HEK293 (cell line): ENCODE measurements at regions not wholly inside any gene's neighbourhood (a gene's known extent, or its start where the extent isn't known, plus 50 kb on each side); places are given as distances from the start of the nearest gene placed in this dataset.

Experiments used
- CTCF ChIA-PET: fragments of 350-600 bp; formaldehyde crosslinking; extraction: SDS; loops from one replicate; lab custom pipeline; 2021; ENCODE audit warnings: antibody characterized with exemption; lab: Yijun Ruan, JAX
- POLR2A ChIA-PET: fragments of 300-600 bp; formaldehyde crosslinking; extraction: SDS; loops from one replicate; lab custom pipeline; 2020; ENCODE audit warnings: antibody characterized with exemption, inconsistent platforms; lab: Yijun Ruan, JAX
- H3K27ac ChIP-seq: fragments of 200-500 bp; sonication (Bioruptor generic); 2 replicates; pipeline ENCODE4 v1.5.1; 2014; ENCODE audit warnings: low read depth, low read length, control low read depth, inconsistent platforms; ENCODE audit errors: extremely low read depth
- H3K36me3 ChIP-seq, 2 experiments: fragments of 200-500 bp in 1 of 2; sonication (Bioruptor generic) in 1 of 2; 1 replicate in 1 of 2; 2 replicates in 1 of 2; pipeline ENCODE4 v1.5.1; 2014 to 2017; ENCODE audit warnings: inconsistent platforms in 2 of 2, low read length in 2 of 2; ENCODE audit not compliant: control insufficient read depth in 2 of 2, insufficient read depth in 1 of 2
- H3K4me1 ChIP-seq: fragments of 200-500 bp; sonication (Bioruptor generic); 2 replicates; pipeline ENCODE4 v1.5.1; 2014; ENCODE audit warnings: mild to moderate bottlenecking, low read length, inconsistent platforms; ENCODE audit not compliant: control insufficient read depth, insufficient read depth
- H3K4me3 ChIP-seq: 2 replicates; pipeline ENCODE4 v1.5.1; 2011; ENCODE audit warnings: low read depth, mild to moderate bottlenecking, control low read depth, low read length, moderate library complexity
- H3K9me3 ChIP-seq: fragments of 200-500 bp; sonication (Bioruptor generic); 2 replicates; pipeline ENCODE4 v1.5.1; 2014; ENCODE audit warnings: low read depth, low read length, inconsistent platforms; ENCODE audit not compliant: control insufficient read depth, insufficient read depth
- GLI2 ChIP-seq: fragments of 450-650 bp; formaldehyde crosslinking; IDR thresholded peaks from 2 replicates; pipeline ENCODE4; 2017; ENCODE audit warnings: missing biosample characterization, missing genetic modification characterization, low read depth, borderline replicate concordance
- GLIS1 ChIP-seq: fragments of 450-650 bp; formaldehyde crosslinking; IDR thresholded peaks from 2 replicates; pipeline ENCODE4 v1.5.1; 2016; ENCODE audit warnings: missing biosample characterization, missing genetic modification characterization
- HOXC10 ChIP-seq: sonication (generic); formaldehyde crosslinking; IDR thresholded peaks from 2 replicates; pipeline ENCODE4 v1.8.1; 2023; ENCODE audit warnings: mild to moderate bottlenecking, missing genetic modification reagents
- IKZF3 ChIP-seq: fragments of 450-650 bp; IDR thresholded peaks from 2 replicates; pipeline ENCODE4 v1.5.0; 2018; ENCODE audit warnings: missing biosample characterization, mild to moderate bottlenecking, missing genetic modification characterization, moderate library complexity
- OVOL3 ChIP-seq: fragments of 450-650 bp; formaldehyde crosslinking; IDR thresholded peaks from 2 replicates; pipeline ENCODE4 v1.5.1; 2016; ENCODE audit warnings: missing biosample characterization, missing genetic modification characterization
- ZBTB17 ChIP-seq: fragments of 450-650 bp; formaldehyde crosslinking; IDR thresholded peaks from 2 replicates; pipeline ENCODE4 v1.5.1; 2016; ENCODE audit warnings: missing biosample characterization, missing genetic modification characterization
- ZBTB49 ChIP-seq: fragments of 450-650 bp; formaldehyde crosslinking; IDR thresholded peaks from 2 replicates; pipeline ENCODE4 v1.5.1; 2016; ENCODE audit warnings: missing biosample characterization, missing genetic modification characterization, low read depth
- ZNF2 ChIP-seq: fragments of 450-650 bp; formaldehyde crosslinking; IDR thresholded peaks from 2 replicates; pipeline ENCODE4 v1.5.1; 2016; ENCODE audit warnings: missing biosample characterization, missing genetic modification characterization
- ZNF214 ChIP-seq: fragments of 450-650 bp; formaldehyde crosslinking; IDR thresholded peaks from 2 replicates; pipeline ENCODE4 v1.5.1; 2017; ENCODE audit warnings: missing biosample characterization, mild to moderate bottlenecking, missing genetic modification characterization, borderline replicate concordance
- ZNF223 ChIP-seq: fragments of 450-650 bp; formaldehyde crosslinking; IDR thresholded peaks from 2 replicates; pipeline ENCODE4 v1.5.1; 2016; ENCODE audit warnings: missing biosample characterization, missing genetic modification characterization
- ZNF280C ChIP-seq: fragments of 450-650 bp; formaldehyde crosslinking; IDR thresholded peaks from 2 replicates; pipeline ENCODE4 v1.5.1; 2016; ENCODE audit warnings: missing biosample characterization, missing genetic modification characterization
- ZNF350 ChIP-seq: fragments of 450-650 bp; formaldehyde crosslinking; IDR thresholded peaks from 2 replicates; pipeline ENCODE4 v1.5.0; 2017; ENCODE audit warnings: missing biosample characterization, mild to moderate bottlenecking, missing genetic modification characterization
- ZNF366 ChIP-seq: fragments of 450-650 bp; formaldehyde crosslinking; conservative IDR thresholded peaks from 2 replicates; pipeline ENCODE4 v1.5.1; 2016; ENCODE audit warnings: missing biosample characterization, missing genetic modification characterization
- ZNF398 ChIP-seq: fragments of 450-650 bp; formaldehyde crosslinking; IDR thresholded peaks from 2 replicates; pipeline ENCODE4 v1.5.1; 2017; ENCODE audit warnings: missing biosample characterization, missing genetic modification characterization
- ZNF404 ChIP-seq: fragments of 450-650 bp; formaldehyde crosslinking; IDR thresholded peaks from 2 replicates; pipeline ENCODE4 v1.5.1; 2017; ENCODE audit warnings: missing biosample characterization, missing genetic modification characterization
- ZNF423 ChIP-seq: fragments of 450-650 bp; formaldehyde crosslinking; IDR thresholded peaks from 2 replicates; pipeline ENCODE4 v1.5.1; 2016; ENCODE audit warnings: missing biosample characterization, missing genetic modification characterization
- ZNF426 ChIP-seq: fragments of 450-650 bp; formaldehyde crosslinking; IDR thresholded peaks from 2 replicates; pipeline ENCODE4 v1.5.1; 2017; ENCODE audit warnings: missing biosample characterization, missing genetic modification characterization, mild to moderate bottlenecking, inconsistent platforms, moderate library complexity
- ZNF449 ChIP-seq: fragments of 450-650 bp; formaldehyde crosslinking; IDR thresholded peaks from 2 replicates; pipeline ENCODE4 v1.5.1; 2017; ENCODE audit warnings: missing biosample characterization, mild to moderate bottlenecking, missing genetic modification characterization, moderate library complexity
- ZNF521 ChIP-seq: fragments of 450-650 bp; formaldehyde crosslinking; IDR thresholded peaks from 2 replicates; pipeline ENCODE4 v1.5.1; 2017; ENCODE audit warnings: missing biosample characterization, mild to moderate bottlenecking, missing genetic modification characterization
- ZNF544 ChIP-seq: fragments of 450-650 bp; formaldehyde crosslinking; IDR thresholded peaks from 2 replicates; pipeline ENCODE4 v1.5.0; 2017; ENCODE audit warnings: missing biosample characterization, missing genetic modification characterization
- ZNF549 ChIP-seq: fragments of 450-650 bp; IDR thresholded peaks from 2 replicates; pipeline ENCODE4 v1.5.1; 2018; ENCODE audit warnings: missing biosample characterization, missing genetic modification characterization, mild to moderate bottlenecking, inconsistent platforms, moderate library complexity
- ZNF571 ChIP-seq: fragments of 450-650 bp; formaldehyde crosslinking; IDR thresholded peaks from 2 replicates; pipeline ENCODE4 v1.5.0; 2017; ENCODE audit warnings: missing biosample characterization, missing genetic modification characterization
- ZNF600 ChIP-seq: fragments of 450-650 bp; formaldehyde crosslinking; IDR thresholded peaks from 2 replicates; pipeline ENCODE4 v1.5.1; 2016; ENCODE audit warnings: missing biosample characterization, missing genetic modification characterization
- ZNF843 ChIP-seq: fragments of 450-650 bp; formaldehyde crosslinking; IDR thresholded peaks from 2 replicates; pipeline ENCODE4 v1.5.1; 2016; ENCODE audit warnings: missing biosample characterization, missing genetic modification characterization
- ZSCAN5A ChIP-seq: fragments of 450-650 bp; formaldehyde crosslinking; IDR thresholded peaks from 2 replicates; pipeline ENCODE4 v1.5.1; 2016; ENCODE audit warnings: missing biosample characterization, missing genetic modification characterization

GRCh38 chr15:69719527-69720240 is 267.1 kb downstream of the RPLP1 start:
- H3K9me3 ChIP-seq, result no peaks in the 10 kb centered on the region
- ChIA-PET POLR2A (no interaction called here), CTCF (interaction anchor here (0.6 to 0.8 kb wide), 3 partner anchors 9 to 234 kb away, joined by 3 to 4 read pairs (median 3); no protein-coding TSS in a partner anchor)
- no peak overlapping the region for H3K27ac ChIP-seq
- H3K4me3 ChIP-seq, result no peak overlapping the region
- H3K36me3 ChIP-seq, result no peaks in the 10 kb centered on the region
- no peak for TF ChIP-seq GLIS1 (tag by site-specific recombination)
- no peak for TF ChIP-seq ZNF600 (tag by site-specific recombination)
- no peak for TF ChIP-seq ZNF2 (tag by site-specific recombination)
- no peak for TF ChIP-seq ZSCAN5A (tag by site-specific recombination)
- no peak for TF ChIP-seq ZNF521 (tag by site-specific recombination)
- TF ChIP-seq ZNF398 (tag by site-specific recombination), result no peak
- no peak for TF ChIP-seq ZNF571
- TF ChIP-seq ZNF366 (tag by site-specific recombination), result no peak
- no peak for TF ChIP-seq ZNF280C (tag by site-specific recombination)
- no peak for TF ChIP-seq ZNF423 (tag by site-specific recombination)
- no peak for TF ChIP-seq ZNF843
- no peak for TF ChIP-seq ZNF544
- H3K4me1 ChIP-seq, result no peaks in the 10 kb centered on the region

- H3K4me1 ChIP-seq, result no peaks in the 10 kb centered on the region
- TF ChIP-seq ZNF404 (tag by site-specific recombination) (no peak), IKZF3 (tag by site-specific recombination) (no peak), HOXC10 (CRISPR knock-in tag) (no peak), OVOL3 (no peak), ZNF549 (tag by site-specific recombination) (no peak), ZBTB49 (tag by site-specific recombination) (no peak), ZNF214 (no peak), ZBTB17 (tag by site-specific recombination) (no peak), ZNF223 (no peak), ZNF350 (tag by site-specific recombination) (no peak), ZNF426 (tag by site-specific recombination) (no peak), GLI2 (tag by site-specific recombination) (no peak), ZNF449 (no peak)
- TF ChIP-seq, all 188 proteins: peak for 0
- ChIA-PET CTCF (interaction anchor here (1.6 kb wide), 1 partner anchor 12 kb away, joined by 7 read pairs; no protein-coding TSS in a partner anchor), POLR2A (no interaction called here)
- Histone ChIP-seq H3K27ac (no peak overlapping the region), H3K36me3 (no peaks in the 10 kb centered on the region), H3K9me3 (no peaks in the 10 kb centered on the region), H3K4me3 (no peak overlapping the region)
These were observed 267.9 kb downstream of the RPLP1 start for GRCh38 chr15:69720536-69720935.
